HuH-7 (cell line): ENCODE measurements at regions not wholly inside any gene's neighbourhood (a gene's known extent, or its start where the extent isn't known, plus 50 kb on each side); places are given as distances from the start of the nearest gene placed in this dataset.

Source experiments
- DNase-seq: peaks from one replicate; pipeline ENCODE4 v3.0.0; 2011; ENCODE audit warnings: low spot score

GRCh38 chr18:55120896-55121295 is 161.6 kb upstream of the CCDC68 start:
- DNase-seq = no peak

GRCh38 chr18:55119434-55119833 is 160.2 kb upstream of the CCDC68 start:
- no peak for DNase-seq

DNA sequence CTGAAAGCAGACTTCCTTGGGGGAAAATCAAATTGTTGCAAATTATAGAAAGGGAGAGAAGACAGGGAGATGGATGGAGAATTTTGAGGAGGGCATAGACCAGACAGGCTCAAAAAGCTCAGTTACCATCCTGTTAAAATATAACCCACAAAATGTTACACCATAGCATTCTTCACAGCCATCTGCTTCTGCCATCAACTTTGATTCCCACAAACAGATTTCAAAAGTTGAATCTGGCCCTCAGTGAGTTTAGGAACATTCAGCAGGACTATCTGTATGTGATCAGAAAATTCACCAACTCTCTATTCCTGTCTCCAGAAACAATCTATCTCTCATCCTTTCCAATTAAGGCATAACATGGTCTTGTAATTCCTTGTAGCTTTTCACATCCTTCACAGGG is 159.8 kb upstream of the CCDC68 start:
- DNase-seq = no peak

DNA sequence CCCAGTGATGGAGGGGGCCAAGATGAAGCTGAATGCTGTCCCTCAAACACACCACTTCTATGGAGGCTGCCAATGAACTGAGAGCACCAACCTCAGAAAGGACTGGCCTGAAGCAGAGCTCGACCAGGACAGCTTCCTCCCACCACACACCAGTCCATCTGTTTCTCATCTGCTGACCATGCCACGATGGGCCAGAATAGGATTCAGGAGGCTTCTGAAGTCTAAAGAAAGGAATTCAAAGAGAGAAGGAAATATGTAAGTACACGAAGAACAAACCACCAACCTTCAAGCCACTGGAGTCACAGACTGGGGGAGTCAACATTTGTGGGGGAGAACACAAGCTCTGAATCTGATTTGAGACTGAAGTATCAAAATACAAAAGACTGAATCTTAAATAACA is 157.6 kb upstream of the CCDC68 start:
- no peak for DNase-seq

DNA sequence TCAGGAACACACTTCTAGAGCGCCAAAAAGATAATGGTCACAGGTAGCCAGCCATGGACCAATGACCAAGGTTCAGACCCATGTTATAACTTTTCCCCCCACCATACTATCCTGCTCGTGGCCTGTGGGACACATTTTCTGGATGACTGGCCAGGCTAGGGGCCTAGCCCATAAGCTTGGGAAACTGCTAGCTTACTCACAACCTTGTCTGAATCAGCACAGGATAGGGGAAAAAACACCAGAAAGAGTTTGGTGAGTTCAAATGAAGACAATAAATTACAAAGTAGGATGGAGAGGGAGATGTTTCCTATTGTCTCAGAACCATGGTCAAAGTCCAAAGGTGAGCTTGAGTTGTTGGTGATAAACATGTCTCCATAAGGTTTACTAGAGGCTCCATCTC is 156.3 kb upstream of the CCDC68 start:
- no peak for DNase-seq

DNA sequence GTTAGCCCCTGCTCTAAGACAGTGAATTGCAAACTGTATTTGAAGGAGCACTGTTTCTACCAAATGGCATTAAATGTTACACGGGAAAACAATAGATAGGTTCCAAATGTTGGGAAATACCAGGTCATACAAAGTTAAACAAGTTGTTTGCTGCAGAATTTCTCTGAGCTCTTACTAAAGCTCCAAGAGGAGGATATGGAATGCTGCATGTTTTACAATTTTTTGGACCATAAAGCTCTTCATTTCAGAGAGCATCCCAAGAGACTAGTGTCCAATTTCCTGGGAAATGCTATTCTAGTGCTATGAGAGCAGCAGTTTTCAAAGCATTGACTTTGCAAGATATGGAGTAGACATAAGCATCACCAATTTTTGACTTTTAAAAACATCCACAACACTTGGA is 155.6 kb upstream of the CCDC68 start:
- no peak for DNase-seq

GRCh38 chr18:55113800-55114199 is 154.5 kb upstream of the CCDC68 start:
- no peak for DNase-seq

DNA sequence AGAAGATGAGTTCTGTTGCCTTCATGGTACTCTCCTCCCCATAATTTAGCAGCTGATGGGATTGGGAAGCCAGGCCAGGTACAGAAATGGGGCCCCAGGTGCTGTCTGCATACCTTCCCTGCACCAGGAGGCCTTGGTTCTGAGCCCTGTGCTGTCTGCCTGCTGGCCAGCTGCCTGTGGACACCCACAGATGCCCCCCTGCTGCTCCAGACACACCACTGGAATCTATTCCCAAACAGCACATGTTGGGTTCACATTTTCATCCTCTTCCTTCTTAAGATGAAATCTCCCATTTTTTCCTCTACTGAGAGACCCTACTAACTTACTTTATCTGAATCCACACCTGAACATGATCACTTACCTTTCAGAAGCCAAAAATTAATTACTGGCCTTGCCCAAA is 152.0 kb upstream of the CCDC68 start:
- DNase-seq = no peak

DNA sequence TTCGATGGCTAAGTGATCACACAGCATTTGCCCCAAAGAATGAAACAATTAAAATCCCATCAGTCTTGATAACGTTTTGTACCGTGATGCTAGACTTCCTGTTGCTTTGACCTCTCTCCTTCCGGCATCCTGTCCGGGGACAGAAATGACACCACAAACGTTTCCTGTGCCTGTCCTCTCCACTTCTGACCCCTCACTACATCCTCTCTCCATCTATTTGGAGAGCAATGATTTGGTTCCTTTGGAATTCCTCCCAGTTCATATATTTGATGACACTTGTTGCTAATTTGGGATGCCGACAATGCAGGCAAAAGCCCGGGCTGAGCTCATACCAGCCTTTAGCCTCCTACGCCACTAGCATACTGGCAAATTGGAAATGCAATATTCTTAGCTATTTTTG is 151.2 kb upstream of the CCDC68 start:
- no peak for DNase-seq

- no peak for DNase-seq
Measured at GRCh38 chr18:55109818-55110414, 150.7 kb upstream of the CCDC68 start.

DNA sequence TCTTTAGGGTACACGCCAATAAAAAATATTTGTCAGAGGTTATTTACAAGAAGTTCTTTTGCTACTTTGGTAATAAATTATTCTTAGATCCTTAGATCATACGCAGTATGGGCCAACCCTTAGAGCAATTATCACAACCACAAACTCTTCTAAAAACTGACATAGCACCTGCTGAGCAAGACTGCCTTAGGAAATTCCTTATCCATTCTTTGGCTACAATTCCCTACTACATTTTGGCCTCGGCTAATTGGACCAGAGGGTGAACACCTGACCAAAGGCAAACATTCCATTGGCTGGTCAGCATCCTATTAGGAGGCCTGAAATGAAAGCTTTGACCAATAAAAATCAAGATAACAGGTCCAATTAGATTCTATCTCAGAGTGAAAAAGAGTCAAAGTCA is 147.6 kb upstream of the CCDC68 start:
- DNase-seq = no peak

DNA sequence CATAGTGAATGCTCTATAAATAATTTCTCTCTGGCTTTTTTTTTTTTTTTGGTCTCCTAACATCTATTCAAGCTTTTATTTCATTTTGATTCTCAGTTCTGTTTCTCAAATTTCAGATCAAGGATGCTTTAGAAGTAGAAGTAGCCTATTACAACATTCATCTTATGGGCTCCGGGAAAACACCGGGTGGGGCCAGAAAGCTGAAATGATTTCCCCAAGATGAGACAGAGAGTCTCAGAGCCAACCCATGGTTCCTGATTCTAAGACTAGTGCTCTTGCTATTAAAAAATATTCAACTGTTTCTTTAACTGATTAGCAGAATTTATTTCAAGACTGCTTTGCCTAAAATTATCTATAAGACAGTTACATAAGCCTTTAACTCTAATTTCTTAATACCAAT is 147.2 kb upstream of the CCDC68 start:
- no peak for DNase-seq

DNA sequence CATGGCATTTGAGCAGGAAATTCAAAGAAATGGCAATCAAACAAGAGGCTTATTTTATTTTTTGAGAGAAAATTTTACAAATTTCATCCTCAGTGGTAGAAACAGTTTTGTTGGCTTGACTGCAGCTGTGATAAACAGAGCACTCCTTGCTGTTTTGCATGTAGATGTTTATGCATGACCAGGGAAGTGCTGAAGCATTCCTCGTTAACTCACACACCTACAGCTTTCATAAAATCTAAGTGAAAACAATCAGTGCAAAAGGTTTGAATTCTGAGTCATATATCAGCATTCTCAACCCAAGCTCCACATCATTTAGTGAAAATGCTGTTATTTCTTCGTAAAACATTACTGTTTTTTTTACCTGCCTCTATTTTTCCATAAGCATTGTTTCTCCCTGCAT is 146.6 kb upstream of the CCDC68 start:
- DNase-seq = no peak

GRCh38 chr18:55102958-55103456 is 143.7 kb upstream of the CCDC68 start:
- DNase-seq = no peak

GRCh38 chr18:55102501-55102900 is 143.2 kb upstream of the CCDC68 start:
- no peak for DNase-seq

DNA sequence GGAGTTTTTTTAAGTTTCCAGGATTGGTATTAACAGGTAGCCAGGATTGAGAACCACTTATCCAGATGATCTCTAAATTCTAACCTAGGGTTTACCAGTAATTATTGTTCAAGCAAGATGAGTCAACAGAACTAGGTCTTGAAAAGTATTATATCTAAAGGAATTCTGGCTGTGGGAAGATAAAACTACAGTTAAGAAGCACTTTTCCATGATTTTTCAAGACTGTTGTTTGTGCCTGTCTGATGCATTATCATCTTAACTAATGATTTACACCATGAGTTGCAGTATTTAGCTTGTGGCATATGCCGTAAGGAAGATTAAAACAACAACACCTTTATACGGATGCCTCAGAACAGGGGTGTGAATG is 142.2 kb upstream of the CCDC68 start:
- no peak for DNase-seq

DNA sequence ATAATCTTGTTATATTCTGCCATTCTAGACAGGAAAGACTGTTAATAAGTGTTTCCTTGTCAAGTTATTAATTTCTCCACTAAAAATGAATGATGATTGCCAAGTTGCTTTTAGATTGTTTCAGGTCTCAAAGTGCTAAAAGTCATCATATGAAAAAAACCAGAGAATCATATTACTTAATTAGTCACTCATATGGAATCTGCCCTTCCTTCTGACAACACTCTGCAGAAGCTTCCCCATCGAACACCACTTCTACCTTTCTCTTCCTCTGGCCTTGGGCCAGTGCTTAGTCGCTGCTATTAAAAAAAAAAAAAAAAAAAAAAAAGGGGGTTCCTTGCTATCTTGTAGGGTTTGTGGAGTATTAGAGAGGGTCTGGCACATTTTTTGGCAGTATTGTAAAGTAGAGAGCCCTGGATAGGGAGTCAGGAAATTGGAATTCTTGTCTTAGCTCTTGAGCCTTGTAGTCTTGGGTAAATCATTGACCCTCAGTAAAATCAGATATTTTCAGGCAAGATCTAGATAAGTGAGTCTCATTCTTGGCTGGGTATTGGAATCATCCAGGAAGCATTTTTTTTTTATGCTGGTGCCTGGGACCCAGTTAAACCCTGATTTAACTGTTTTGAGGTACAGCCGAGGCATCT is 141.7 kb upstream of the CCDC68 start:
- no peak for DNase-seq

- DNase-seq = peak; percentile 21
Measured at GRCh38 chr18:55097456-55098170, 138.4 kb upstream of the CCDC68 start.

DNA sequence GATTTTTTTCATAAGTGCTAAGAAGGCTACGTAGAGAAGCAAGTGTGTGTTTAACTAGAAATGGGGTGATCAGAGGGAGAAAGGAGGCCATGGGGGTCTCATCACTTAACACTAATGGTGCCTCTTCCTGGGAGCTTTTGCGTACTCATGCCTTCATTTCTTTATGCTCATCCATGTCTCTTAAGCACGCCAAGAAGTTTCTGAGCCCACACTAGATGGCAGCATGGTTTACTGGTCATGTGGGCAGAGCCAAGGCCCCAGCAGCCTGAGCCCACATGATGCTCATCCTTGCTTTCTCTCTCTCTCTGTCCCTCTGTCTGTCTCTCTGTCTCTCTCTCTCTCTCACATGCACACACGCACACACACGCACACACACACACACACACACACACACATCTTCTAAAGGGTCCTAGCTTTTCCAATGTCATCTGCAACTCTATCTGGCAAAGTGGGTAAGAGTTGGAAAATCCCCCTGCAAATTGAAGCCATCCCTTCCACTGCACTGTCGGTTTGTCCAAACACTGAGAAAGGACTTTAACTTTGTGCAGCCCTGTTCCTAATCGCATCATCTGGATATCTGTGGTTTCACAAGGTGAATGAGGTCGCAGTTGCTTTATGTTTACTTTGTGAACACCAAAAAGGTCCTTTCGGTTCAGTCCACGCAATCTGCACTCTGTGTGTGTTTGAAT is 137.1 kb upstream of the CCDC68 start:
- DNase-seq = peak; percentile 4

- DNase-seq = no peak
Measured at GRCh38 chr18:55095584-55095983, 136.3 kb upstream of the CCDC68 start.

- no peak for DNase-seq
Measured at GRCh38 chr18:55093808-55094207, 134.5 kb upstream of the CCDC68 start.

DNA sequence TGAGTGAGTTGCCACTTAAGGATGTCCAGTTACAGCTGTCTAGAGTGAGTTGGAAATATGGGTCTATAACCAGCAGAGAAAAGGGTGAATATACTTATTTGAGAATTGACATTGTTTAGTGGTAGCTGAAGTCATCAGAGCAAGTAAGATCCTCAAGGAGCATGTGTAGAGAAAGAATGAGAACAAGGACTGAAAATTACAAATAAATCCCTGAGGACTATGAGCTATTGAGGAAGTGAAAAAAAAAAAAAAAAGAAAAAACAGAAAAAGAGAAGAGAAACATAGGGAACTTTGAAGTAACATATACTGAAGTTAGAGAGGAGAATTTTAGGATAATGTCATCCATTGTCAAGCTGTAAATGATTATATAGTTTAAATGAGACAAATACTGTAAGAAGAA is 134.0 kb upstream of the CCDC68 start:
- no peak for DNase-seq

DNA sequence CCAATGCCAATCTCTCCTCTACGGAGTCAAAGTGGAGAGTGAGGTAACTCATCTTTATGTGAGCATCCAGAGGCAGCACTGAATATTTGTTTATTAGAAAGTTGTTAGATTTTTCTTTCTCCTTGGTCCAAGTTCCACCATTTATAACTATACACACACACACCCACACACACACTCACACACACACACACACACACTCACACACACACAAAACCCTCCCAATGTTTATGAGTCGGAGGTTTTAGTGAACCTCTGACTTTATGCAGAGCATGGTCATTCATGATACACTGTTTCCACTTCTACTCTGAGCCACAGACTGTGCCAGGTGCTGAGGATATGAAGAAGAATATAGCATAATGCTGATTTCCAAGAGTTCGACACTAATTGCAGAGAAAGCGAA is 132.9 kb upstream of the CCDC68 start:
- DNase-seq = no peak
